ENCODE measurements at regions not wholly inside any gene's neighbourhood (a gene's known extent, or its start where the extent isn't known, plus 50 kb on each side); places are given as distances from the start of the nearest gene placed in this dataset.

DNA sequence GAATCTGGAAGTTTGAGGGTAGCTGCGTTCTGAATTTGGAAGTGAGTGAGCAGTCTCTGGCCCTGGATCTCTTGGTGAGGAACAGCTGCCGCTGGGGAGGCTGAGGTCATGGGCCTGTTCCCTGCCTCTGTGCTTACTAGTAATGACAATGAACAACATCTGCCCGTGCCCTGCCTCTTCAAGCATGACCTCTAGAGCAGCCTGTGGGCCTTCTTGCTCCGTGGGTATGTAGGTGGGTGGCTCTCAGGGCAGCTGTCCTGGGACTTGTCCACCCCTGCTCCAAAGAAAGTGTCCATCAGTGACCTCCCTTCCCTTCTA lies 186.2 kb downstream of the CXCL12 start:
- DNase-seq (ENCODE audit: low spot score) = no peak

DNA sequence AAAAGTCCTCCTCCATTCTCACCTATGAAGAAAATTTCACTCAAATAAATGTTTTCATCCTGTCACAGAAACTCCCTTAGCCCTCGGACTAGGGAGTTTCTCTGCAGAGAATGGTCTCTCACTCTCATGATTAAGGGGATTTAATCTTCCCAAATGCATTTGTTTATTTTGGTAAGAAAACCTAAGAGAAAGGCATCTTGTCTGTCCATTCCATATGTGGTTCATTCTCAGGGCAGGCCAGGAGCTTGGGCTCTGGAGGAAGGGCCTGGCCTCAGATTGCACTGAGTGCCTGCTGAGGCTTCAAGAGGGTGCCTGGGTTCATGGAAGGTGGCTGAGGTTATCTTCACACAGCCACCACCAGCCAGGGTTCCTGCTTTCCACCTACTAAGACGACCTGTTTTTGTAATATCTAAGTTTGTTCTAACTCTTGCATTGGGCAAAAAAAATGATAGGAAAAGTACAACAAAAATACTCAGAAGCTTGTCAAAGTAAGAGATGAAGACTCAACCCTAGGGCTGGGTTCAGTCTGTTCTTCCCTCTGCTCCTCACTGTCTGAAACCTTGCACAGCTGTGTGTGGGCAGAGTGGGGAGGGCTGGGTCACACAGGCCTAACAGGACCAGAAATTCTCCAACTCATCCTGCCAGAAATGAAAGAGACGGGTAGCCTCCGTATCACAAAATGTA lies 186.7 kb downstream of the CXCL12 start:
- no peak for DNase-seq (ENCODE audit: low spot score)

DNA sequence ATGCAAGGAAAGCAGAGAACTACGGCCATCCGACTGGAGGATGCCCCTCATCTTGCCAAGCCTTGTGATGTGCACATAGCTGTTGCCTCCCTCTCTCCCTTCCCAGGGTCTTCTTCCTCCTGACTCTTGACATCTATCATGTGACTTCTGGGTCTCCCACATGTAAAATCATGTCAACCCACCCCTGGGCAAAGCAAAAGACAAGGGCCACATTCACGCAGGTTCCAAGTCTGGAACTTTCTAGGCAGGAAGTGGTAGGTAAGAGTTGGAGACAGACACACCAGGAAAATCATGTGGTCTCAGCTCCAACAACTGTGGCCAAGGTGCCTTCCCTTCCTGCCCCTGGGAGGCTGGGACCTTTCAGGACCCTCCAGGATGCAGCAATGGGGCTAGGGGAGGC lies 187.3 kb downstream of the CXCL12 start:
- no peak for DNase-seq (ENCODE audit: low spot score)

DNA sequence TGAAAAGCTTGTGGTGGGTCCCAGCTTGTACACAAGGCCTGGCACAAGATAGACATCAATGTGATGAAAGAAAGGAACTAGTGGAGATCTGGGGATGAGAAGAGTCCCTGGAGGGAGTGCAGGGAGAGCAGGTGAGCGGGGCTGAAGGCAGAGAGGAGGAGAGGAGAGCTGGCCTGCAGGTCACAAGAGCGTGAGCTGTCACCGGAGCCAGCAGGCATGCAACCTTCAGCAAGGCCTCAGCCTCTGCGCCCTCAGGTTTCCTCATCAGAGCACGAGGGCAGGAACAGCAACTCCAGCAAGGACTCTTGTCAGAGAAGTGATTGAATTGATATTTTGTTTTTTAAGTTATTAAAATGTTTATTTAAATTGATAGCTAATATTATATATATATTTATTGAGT lies 188.6 kb downstream of the CXCL12 start:
- DNase-seq (ENCODE audit: low spot score) = no peak

DNA sequence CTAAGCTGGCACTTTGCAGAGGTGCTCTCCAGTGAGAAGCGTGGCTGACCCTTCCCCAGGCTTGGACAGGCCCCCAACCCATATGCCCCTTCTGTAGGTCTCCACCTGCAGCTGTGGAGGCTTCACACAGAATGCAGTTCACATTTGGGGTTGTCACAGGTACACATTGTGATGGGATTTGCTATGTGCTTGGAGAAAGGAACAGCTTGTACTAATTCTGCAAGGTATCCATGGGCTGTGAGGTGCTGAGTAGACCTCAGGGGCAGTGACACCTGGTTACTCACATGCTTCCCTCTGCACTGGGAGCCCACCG lies 188.9 kb downstream of the CXCL12 start:
- DNase-seq (ENCODE audit: low spot score) = no peak

DNA sequence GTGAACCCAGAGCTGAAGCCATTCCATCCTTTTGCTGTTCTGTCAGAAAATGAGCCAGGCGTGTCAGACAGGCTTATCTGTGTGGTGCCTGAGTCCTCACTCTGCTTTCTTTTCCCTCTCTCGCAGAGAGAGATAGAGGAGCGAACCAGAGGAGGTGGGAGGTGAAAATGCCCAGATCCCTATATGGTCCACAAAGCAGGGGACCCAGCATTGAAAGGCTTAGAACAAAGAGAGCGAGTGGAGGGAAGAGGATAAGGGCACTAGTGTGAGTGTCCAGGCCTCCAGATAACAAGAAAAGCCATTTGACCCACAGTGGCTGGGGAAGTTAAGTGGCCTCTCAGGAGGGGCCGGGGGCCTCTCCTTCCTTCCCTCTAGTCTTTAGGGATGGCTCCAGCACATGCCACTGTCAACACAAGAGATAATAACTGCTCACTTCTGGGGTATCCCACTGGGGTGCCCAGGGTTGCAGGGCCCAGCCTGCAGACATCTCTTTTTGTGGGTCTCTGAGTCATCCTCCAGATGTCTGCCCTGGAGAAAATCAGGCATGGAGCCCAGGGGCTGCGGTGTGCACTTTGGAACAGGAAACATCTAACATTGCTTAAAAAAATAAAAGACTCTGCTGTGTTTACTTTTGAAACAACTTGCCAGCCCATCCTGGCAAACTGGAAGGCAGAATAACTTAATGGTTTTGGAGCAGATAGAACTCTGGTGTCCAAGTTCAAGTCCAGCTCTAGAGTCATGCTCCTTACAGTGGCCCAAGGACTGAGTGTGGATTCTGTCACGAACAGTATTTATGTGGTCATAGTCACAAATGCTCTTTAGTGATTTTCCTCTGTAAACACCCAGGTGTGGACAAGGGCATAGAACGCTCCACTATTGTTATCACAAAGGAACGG lies 189.5 kb downstream of the CXCL12 start:
- DNase-seq (ENCODE audit: low spot score) = no peak

DNA sequence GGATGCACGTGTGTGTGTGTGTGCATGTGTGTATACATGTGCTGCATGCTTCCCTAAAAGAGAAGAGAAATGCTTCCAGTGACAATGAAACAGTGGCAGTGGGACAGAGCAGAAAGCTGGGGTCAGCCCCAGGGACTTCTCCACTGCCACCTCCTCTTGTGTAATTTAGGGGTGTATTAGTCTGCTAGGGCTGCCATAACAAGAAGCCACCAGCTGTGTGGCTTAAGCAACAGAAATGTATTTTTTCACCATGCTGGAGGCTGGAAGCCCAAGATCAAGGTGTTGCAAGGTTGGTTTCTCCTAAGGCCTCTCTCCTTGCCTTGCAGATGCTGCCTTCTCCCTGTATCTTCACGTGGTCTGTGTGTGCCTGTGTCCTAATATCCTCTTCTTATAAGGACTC lies 190.5 kb downstream of the CXCL12 start:
- no peak for DNase-seq (ENCODE audit: low spot score)

DNA sequence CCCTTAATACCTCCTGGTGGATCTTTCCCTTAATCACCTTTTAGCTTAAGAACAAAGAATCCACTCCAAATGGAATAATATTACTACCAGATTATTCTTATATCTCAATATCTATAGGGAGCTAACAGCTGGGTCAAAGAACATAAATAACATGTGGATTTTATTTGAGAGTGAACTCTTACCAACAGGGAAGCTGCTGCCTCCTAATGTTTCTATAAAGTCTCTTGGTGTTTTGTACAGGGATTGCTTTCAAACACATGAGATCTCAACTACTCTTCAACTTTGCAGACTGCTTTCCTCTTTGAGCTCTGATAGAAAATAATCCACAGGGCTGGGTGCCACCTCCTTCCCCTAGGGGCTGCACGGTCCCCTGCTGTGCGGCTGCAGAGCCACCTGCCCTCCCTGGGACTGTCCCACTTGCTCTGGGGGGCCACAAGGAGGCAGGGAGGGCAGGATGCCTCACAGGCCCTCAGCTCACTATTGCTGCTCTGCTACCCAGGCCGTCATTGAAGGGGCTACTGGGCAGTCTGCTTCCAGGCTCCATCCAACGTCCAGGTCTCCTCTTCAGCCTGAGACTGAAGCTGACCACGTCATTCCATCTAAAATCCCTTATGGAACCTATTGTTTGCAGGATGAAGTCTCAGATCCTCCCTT lies 191.2 kb downstream of the CXCL12 start:
- no peak for DNase-seq (ENCODE audit: low spot score)

DNA sequence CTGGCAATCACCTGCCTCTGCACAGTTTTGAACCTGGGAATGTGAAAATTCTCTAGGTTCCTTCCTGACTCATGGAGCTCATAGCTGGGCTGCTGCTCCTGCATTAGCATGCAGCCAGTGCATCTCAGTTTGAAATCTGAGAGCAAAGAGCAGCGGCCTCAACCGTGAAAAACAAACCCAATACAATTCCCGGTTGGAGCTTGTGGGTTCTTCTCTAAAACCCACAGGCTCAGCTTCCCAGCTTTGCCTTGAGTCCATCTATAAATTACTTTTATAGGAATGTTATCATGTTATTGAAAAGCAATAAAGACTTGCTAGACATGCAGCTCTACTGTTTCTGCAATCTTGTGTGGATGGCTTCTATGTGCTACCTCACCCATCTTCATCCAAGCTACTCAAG lies 191.7 kb downstream of the CXCL12 start:
- no peak for DNase-seq (ENCODE audit: low spot score)

DNA sequence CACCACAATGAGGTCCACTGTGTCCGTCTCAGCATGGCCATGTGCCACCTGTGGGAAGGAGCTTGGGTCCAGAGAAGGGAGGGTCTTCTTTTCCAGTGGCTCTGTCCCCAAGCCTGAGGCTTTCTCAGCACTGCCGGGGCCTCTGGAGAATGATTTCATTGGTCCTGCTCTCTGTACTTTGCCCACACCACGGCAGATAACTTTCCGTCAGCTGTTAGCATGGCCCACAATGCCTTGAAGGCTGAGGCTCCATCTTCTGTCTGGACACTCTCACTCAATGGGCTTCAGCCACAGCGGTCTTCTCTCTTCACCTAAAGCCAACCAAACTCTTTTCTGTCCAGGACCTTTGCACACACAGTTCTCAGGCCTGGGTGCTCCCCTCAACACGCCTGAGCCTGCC lies 192.5 kb downstream of the CXCL12 start:
- DNase-seq (ENCODE audit: low spot score) = no peak

DNA sequence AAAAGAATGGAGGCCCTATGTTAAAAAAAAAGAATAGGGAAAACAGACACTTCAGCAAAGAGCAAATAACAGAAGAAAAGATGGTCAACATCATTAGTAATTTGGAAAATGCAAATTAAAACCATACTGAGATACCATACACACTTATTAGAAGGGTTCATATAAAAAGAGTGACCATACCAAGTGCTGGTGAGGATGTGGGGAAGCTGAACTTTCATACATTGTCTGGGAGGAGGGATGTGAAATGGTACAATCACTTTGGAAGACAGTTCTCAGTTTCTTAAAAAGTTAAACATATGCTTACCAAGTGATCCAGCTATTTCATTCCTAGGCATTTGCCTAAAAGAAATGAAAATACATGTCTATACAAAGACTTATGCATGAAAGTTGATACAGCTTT lies 194.4 kb downstream of the CXCL12 start:
- no peak for DNase-seq (ENCODE audit: low spot score)

DNA sequence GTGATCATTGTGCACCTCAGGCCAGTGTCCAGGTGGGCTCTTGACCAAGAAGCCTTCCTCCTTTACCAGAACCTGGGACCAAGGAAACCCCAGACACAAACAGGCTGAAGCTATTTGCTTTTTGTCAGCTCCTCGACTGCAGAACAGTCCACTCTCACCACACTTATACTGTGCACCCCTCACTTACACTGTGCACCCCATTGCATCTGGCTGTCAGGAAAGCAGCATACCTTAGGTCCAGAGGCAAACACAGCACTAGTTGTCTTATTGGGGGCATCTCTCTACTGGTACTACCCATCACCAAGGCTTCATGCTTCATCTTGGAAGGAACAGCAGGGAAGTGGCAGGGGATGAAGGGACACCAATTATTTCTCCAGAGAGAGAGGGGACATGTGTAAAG lies 198.1 kb downstream of the CXCL12 start:
- DNase-seq (ENCODE audit: low spot score) = no peak

DNA sequence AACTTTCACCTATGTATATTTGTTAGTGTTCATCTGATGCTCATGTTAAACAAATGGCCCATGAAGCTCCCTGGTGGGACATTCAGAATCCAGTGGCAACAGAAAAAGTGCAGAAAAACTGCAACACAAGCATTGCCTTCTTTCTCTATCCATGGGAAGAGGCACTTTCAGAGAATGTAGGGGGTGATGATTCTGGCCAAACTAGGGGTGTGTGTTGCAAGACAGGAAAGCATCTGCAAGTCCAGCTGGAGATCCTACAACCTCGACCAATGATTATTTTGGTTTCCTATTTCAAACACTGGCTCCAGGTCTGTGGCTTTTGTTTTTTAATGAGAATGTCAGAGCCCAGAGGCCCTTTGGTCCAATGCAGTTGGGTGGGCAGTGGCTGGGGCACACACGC lies 198.7 kb downstream of the CXCL12 start:
- no peak for DNase-seq (ENCODE audit: low spot score)

DNA sequence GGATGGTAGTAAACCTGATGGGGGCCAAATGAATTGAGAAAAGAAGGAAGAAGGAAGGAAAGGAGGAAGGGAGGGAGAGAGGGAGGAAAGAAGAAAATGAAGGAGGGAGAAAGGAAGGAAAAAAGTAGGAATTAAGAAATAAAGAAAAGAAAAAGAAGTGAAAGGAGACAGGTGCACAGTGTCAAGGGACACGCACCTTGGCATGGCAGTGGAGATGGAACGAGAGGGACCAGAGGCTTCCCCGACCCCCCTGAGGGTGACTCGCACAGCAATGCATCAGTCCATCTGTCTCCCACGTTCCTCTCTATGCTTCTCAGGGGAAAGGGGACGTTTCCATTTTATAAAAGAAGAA lies 199.6 kb downstream of the CXCL12 start:
- DNase-seq (ENCODE audit: low spot score) = no peak

DNA sequence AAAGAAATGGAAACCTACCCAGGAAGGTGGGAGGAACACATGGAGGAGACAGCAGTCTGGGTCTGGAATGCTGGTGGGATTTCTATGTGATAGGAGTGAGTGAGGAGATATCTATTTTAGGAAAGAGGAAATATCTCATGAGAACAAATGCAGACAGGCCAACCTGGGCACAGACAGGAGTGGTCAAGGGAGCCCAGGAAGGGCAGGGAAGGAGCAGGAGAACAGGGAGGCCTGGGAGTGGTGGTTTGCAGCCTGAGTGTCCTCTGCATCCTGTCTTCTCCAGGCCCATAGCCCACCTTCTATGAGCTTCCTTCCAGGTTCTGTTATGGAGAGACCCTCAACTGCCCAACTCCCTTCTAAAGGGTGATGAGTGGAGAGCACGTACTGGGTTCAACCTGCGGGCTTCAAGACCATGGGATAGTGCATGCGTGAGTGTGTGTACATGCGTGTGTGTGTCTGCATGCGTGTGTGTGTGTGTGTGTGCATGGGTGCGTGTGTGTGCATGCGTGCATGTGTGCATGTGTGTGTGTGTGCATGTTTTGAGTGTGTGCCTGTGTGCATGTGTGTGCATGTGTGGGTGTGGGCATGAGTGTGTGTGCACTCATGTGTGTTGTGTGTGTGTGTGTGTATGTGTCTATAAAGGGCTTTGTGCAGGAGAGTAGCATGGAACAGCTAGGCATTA lies 200.1 kb downstream of the CXCL12 start:
- no peak for DNase-seq (ENCODE audit: low spot score)

DNA sequence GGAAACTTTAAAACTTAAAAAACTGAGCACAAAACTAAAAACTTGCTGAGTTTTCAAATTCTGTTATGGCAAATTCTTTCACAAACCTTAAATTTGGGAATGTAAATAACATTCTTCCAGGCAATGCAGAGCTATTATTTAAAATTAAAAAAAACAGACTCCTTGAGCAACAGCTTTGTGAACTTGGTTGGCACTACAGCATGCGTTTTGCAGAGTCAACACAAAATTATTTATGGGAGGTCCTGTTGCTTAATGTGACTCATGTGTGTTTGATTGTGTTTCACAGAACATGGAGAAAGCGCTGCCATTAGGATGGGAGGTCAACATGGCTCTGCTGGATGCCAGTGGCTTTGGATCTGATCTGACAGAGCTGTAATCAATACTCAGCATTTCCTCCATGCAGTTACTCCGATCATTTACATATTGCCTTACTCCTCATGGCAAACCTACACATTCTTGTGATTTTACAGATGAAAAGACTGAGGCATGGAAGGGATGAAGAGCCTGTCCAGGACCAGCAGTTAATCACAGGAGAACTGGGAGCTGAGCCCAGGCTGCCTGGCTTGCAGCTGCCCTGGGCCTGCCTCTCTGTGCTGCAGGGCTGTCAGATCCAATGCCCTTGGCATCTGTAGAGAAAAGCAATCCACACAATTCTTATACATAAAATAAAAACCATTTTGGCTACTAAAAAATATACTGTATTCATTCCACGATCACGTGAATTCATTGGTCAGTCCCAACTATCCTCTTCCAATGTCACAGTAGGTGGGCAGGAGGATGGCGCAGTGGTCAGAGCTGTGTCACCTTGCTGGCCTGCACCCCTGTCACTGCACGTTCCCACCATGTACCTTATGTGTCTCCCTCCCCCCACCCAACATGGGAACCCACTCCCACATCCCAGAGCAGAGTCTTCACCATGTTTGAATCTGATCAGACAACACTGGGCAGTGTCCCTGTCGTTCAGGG lies 200.9 kb downstream of the CXCL12 start:
- DNase-seq (ENCODE audit: low spot score) = no peak

DNA sequence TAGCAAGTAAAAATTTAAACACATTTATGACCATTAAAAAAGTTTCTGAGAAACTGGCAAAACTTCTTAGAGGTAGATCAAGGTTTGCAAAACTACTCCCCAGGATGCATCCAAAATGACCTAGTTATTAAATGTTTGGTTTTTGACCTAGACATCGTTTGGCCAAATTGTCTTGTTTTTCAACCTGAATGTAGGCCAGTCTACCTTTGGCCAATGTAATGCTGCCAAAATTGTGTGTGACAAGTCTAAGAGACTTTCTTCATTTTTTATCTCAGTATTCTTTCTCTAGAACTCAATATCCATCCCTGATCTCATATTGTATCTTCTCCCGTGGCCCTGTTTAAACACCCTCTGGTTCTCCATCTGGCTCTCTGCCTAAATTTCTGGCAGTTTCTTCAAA lies 202.0 kb downstream of the CXCL12 start:
- no peak for DNase-seq (ENCODE audit: low spot score)

DNA sequence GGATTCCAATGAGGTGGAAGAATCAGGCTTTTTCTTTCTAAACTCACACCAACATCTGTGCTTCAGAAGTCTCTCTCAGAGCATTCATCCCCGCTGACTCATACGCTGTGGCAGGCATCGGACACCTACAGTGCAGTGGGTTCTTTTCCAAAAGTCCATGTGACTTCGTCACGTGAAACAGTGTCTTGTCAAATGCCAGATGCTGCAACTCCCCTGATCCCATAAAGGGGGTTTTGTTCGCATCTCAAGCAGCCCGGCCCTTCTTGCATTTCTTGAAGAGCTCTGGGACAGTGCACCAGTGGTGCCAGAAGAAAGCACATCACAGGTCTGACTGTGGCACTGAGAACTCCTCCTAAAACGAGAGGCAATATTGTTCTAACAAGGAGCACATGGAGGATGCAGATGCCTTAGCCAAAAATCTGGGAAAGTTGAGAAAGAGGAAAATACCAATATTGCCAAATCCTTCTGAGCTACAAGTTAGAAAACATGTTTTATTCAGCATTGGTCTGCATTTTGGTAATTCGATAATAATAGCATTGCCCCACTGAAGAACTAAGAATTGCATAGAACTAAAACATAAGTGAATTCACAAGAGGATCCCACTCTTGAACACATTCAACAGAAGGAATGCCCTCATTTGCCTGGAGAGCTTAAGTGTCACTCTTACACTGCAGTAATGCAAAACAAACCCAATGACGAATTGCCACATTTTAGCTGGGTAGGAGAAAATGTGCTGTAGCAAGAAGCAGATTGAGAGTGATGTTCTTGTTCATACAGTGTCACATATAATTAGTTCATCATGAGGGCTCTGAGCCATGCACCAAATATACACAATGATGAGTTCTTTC lies 204.4 kb downstream of the CXCL12 start:
- no peak for DNase-seq (ENCODE audit: low spot score)

DNA sequence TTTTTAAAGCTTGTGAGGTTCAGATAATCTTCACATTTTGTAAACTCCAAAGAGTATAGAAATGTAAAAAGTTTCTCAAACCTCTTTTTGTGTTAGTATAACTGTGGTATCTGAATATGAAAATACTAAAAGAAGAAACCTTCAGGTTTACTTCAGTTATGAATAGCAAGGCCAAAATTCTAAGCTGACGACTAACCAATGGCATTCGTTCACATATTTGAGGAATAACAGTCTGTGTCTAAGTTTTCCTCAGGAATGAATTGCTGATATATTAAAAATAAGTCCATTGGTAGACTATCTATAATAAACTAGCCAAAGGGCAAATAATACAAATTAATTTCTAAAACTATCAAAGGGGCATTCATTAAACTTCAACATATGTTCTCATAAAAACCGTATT lies 206.0 kb downstream of the CXCL12 start:
- no peak for DNase-seq (ENCODE audit: low spot score)

DNA sequence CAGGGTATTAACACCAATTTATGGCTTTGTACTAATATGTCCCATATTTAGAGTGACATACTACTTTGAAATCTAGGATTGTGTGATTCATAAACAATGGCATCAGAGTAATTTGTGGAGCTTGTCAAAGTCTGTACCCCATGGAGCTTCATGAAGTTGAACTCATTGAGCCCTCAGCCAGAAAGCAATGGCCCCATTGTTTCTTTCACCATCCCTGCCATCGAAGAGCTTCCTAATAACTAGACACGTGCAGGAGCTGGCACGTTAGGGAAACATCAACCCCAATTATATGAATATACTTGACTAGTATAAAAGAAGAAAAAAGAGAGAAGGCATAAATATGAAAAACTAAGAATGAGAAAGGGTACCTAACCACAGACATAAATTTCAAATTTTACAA lies 206.6 kb downstream of the CXCL12 start:
- DNase-seq (ENCODE audit: low spot score) = no peak

DNA sequence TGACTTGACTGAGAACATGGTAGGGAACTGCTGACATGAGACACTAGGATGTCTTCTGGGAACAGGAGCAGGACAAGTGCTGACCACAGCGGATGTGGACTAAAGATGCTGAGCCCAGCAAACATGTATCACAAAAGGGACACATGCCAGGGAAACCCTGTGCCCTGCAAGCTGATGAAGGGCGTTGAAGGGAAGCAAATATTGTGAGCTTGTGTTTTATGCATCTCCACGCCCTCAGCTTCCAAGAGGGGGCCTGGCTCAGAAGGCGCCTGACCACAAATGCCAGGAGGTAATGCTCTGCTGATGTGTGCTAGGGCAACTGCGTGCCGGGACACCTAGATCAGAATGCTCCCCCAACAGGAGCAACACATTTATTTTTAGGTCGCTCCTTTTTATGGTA lies 207.3 kb downstream of the CXCL12 start:
- no peak for DNase-seq (ENCODE audit: low spot score)
